ENCODE measurements at regions not wholly inside any gene's neighbourhood (a gene's known extent, or its start where the extent isn't known, plus 50 kb on each side); places are given as distances from the start of the nearest gene placed in this dataset.

DNA sequence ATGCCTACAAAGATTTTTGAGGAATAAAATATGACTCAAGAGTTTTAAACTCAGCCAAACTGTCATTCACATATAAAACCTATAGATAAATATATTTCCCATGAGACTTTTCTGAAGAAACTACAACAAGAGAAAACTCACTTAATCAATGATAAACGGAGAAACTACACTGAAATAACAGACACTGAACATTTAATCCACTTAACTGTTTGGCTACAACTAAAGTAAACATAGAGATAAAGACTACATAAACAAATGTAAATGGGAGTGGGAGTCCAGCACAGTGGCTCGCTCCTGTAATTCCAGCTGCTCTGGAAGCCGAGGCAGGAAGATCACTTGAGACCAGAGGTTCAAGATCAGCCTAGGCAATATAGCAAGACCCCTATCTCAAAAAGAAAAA is 79.2 kb downstream of the MEX3B start:
- H3K27me3 Mint-ChIP-seq (ENCODE audit: insufficient read depth, unreplicated experiment), result no peaks in the 10 kb centered on the region
- no peak overlapping the region for H3K4me3 Mint-ChIP-seq (ENCODE audit: unreplicated experiment)
- CTCF ChIA-PET, result no interaction called here
- intact Hi-C loops (cut with micrococcal nuclease; ENCODE audit: unreplicated experiment), result no loop called here
- POLR2A ChIA-PET, result no interaction called here
- TF ChIP-seq, protein P1, sequence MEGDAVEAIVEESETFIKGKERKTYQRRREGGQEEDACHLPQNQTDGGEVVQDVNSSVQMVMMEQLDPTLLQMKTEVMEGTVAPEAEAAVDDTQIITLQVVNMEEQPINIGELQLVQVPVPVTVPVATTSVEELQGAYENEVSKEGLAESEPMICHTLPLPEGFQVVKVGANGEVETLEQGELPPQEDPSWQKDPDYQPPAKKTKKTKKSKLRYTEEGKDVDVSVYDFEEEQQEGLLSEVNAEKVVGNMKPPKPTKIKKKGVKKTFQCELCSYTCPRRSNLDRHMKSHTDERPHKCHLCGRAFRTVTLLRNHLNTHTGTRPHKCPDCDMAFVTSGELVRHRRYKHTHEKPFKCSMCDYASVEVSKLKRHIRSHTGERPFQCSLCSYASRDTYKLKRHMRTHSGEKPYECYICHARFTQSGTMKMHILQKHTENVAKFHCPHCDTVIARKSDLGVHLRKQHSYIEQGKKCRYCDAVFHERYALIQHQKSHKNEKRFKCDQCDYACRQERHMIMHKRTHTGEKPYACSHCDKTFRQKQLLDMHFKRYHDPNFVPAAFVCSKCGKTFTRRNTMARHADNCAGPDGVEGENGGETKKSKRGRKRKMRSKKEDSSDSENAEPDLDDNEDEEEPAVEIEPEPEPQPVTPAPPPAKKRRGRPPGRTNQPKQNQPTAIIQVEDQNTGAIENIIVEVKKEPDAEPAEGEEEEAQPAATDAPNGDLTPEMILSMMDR (IDR thresholded peaks at IDR 0.05; ENCODE audit: insufficient read depth in 1 of 2, low read depth in 1 of 2, low read length in 1 of 2, severe bottlenecking in 1 of 2, unreplicated experiment in 1 of 2), result no peak
- Histone ChIP-seq H3K36me3 (ENCODE audit: control insufficient read depth, insufficient read depth, low read length) (no peaks in the 10 kb centered on the region), H3K9me3 (no peaks in the 10 kb centered on the region), H3K27me3 (replicated peaks; ENCODE audit: control insufficient read depth, insufficient read depth, low read length) (no peaks in the 10 kb centered on the region), H3K4me3 (ENCODE audit: low read depth, low read length) (no peak overlapping the region), H3K4me1 (no peaks in the 10 kb centered on the region)
- DNase-seq, result no peak
- no peaks in the 10 kb centered on the region for H3K4me1 Mint-ChIP-seq (ENCODE audit: low read depth, unreplicated experiment)
- no peaks in the 10 kb centered on the region for H3K36me3 Mint-ChIP-seq (ENCODE audit: insufficient read depth, unreplicated experiment)
- H3K27ac Mint-ChIP-seq (ENCODE audit: unreplicated experiment), result no peak overlapping the region
- H3K9me3 Mint-ChIP-seq (ENCODE audit: unreplicated experiment), result no peaks in the 10 kb centered on the region
- BruUV-seq (replicated peaks), result no TSS peak

DNA sequence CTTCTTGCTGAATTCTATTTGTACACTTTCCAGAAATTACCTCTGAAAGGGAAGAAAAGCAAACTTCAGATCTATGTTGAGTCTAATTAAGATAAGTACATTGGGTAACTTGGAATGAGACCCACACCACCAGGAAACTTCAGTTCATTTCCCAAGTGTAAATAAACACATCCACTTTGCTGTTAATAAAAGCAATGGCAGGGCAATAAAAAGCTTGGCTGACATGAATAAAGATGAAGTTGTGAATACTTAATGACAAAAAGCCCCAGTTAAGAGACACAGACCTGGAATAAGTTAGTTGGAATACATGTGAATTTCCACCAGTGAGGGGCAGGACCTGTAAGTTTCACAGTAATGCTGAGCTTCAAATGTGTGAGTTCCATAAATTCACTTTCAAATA is 83.3 kb downstream of the MEX3B start:
- H3K27me3 Mint-ChIP-seq (ENCODE audit: insufficient read depth, unreplicated experiment), result no peaks in the 10 kb centered on the region
- Histone ChIP-seq H3K36me3 (ENCODE audit: control insufficient read depth, insufficient read depth, low read length) (no peaks in the 10 kb centered on the region), H3K4me1 (no peaks in the 10 kb centered on the region), H3K4me3 (ENCODE audit: low read depth, low read length) (no peak overlapping the region), H3K9me3 (no peaks in the 10 kb centered on the region), H3K27me3 (replicated peaks; ENCODE audit: control insufficient read depth, insufficient read depth, low read length) (no peaks in the 10 kb centered on the region)
- no peaks in the 10 kb centered on the region for H3K4me1 Mint-ChIP-seq (ENCODE audit: low read depth, unreplicated experiment)
- ChIA-PET CTCF (no interaction called here), POLR2A (no interaction called here)
- H3K36me3 Mint-ChIP-seq (ENCODE audit: insufficient read depth, unreplicated experiment), result no peaks in the 10 kb centered on the region
- intact Hi-C loops (cut with micrococcal nuclease; ENCODE audit: unreplicated experiment), result no loop called here
- no peak overlapping the region for H3K27ac Mint-ChIP-seq (ENCODE audit: unreplicated experiment)
- H3K4me3 Mint-ChIP-seq (ENCODE audit: unreplicated experiment), result no peak overlapping the region
- TF ChIP-seq, protein P1 (IDR thresholded peaks at IDR 0.05; ENCODE audit: insufficient read depth in 1 of 2, low read depth in 1 of 2, low read length in 1 of 2, severe bottlenecking in 1 of 2, unreplicated experiment in 1 of 2), result no peak
- no peak for DNase-seq
- H3K9me3 Mint-ChIP-seq (ENCODE audit: unreplicated experiment), result no peaks in the 10 kb centered on the region
- no TSS peak for BruUV-seq (replicated peaks)

DNA sequence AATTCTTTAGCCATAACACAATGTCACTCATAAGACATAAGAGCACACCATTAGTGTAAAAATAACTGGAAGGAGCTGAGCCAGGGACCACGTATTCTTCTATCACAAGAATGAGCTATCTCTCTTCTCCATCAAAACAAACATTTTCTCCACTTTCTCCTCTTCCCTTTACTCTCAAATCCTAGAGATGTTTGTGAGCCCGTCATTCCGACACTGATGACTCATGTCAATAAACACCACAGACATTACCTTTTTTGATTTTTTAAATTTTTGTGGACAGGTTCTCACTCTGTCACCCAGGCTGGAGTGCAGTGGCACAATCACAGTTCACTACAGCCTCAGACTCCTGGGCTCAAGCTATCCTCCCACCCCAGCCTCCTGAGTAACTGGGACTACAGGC is 86.6 kb downstream of the MEX3B start:
- H3K9me3 Mint-ChIP-seq (ENCODE audit: unreplicated experiment), result no peaks in the 10 kb centered on the region
- no peak overlapping the region for H3K4me3 Mint-ChIP-seq (ENCODE audit: unreplicated experiment)
- Histone ChIP-seq H3K36me3 (ENCODE audit: control insufficient read depth, insufficient read depth, low read length) (no peaks in the 10 kb centered on the region), H3K4me3 (ENCODE audit: low read depth, low read length) (no peak overlapping the region), H3K9me3 (no peaks in the 10 kb centered on the region), H3K27me3 (replicated peaks; ENCODE audit: control insufficient read depth, insufficient read depth, low read length) (no peaks in the 10 kb centered on the region), H3K4me1 (no peaks in the 10 kb centered on the region)
- TF ChIP-seq, protein P1 (IDR thresholded peaks at IDR 0.05; ENCODE audit: insufficient read depth in 1 of 2, low read depth in 1 of 2, low read length in 1 of 2, severe bottlenecking in 1 of 2, unreplicated experiment in 1 of 2), result no peak
- no TSS peak for BruUV-seq (replicated peaks)
- no peak for DNase-seq
- H3K36me3 Mint-ChIP-seq (ENCODE audit: insufficient read depth, unreplicated experiment), result no peaks in the 10 kb centered on the region
- ChIA-PET CTCF (no interaction called here), POLR2A (no interaction called here)
- intact Hi-C loops (cut with micrococcal nuclease; ENCODE audit: unreplicated experiment), result no loop called here
- no peaks in the 10 kb centered on the region for H3K4me1 Mint-ChIP-seq (ENCODE audit: low read depth, unreplicated experiment)
- no peaks in the 10 kb centered on the region for H3K27me3 Mint-ChIP-seq (ENCODE audit: insufficient read depth, unreplicated experiment)
- H3K27ac Mint-ChIP-seq (ENCODE audit: unreplicated experiment), result no peak overlapping the region
